ENCODE measurements at regions not wholly inside any gene's neighbourhood (a gene's known extent, or its start where the extent isn't known, plus 50 kb on each side); places are given as distances from the start of the nearest gene placed in this dataset.

DNA sequence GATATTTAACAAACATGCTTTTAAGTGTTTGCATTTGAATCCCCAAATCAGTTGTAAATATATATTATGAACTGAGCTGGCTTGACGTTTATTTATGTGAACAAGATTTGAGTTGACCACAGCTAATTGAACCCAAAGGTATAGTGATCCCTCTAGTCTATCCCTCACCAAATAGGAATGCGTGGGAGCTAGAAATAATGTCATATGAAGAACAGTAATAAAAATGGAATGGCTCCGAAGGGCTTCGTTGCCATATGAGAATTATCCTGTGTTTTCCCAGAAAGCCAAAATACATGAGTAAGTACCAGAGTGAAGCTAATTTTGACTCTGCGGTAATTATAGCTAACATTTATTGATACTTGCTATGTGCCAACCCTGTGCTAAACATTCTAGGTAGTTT, 142.7 kb downstream of the ADCYAP1 start (continued):
- TF ChIP-seq, protein P1, sequence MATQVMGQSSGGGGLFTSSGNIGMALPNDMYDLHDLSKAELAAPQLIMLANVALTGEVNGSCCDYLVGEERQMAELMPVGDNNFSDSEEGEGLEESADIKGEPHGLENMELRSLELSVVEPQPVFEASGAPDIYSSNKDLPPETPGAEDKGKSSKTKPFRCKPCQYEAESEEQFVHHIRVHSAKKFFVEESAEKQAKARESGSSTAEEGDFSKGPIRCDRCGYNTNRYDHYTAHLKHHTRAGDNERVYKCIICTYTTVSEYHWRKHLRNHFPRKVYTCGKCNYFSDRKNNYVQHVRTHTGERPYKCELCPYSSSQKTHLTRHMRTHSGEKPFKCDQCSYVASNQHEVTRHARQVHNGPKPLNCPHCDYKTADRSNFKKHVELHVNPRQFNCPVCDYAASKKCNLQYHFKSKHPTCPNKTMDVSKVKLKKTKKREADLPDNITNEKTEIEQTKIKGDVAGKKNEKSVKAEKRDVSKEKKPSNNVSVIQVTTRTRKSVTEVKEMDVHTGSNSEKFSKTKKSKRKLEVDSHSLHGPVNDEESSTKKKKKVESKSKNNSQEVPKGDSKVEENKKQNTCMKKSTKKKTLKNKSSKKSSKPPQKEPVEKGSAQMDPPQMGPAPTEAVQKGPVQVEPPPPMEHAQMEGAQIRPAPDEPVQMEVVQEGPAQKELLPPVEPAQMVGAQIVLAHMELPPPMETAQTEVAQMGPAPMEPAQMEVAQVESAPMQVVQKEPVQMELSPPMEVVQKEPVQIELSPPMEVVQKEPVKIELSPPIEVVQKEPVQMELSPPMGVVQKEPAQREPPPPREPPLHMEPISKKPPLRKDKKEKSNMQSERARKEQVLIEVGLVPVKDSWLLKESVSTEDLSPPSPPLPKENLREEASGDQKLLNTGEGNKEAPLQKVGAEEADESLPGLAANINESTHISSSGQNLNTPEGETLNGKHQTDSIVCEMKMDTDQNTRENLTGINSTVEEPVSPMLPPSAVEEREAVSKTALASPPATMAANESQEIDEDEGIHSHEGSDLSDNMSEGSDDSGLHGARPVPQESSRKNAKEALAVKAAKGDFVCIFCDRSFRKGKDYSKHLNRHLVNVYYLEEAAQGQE (IDR thresholded peaks at IDR 0.05; ENCODE audit: low read depth) = no peak

DNA sequence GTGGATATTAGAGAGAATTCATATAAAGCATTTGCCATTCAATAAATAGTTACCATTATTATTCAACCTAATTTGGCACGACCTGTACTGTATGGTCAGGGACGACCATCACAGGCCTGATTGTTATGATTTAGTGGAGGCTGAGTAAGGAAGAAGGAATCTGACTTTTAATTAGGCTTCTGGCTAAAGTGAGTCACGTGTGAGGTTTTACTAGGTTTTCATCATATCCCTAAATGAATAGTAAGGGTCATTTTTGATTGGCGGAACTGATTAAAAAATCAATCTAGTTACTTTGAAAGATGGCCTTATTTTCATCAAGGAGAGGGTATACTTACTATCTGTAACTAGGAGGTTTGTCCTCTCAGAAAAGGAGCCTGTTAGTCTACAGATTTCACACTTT, 143.4 kb downstream of the ADCYAP1 start:
- ChIA-PET CTCF (no interaction called here), RAD21 (ENCODE audit: low non-redundant PET in 1 of 2, low total read pairs in 2 of 2, uncharacterized antibody in 2 of 2, unreplicated experiment in 2 of 2) (no interaction called here), POLR2A (no interaction called here)
- Histone ChIP-seq H3K36me3 (ENCODE audit: control insufficient read depth in 1 of 2, insufficient read depth in 2 of 2, low read length in 2 of 2) (no peaks in the 10 kb centered on the region), H3K27ac (ENCODE audit: low read depth, low read length) (no peak overlapping the region), H3K4me2 (ENCODE audit: low read length) (no peak overlapping the region), H3K9me2 (ENCODE audit: insufficient read depth) (no peaks in the 10 kb centered on the region), H3K79me2 (ENCODE audit: insufficient read depth, low read length) (no peaks in the 10 kb centered on the region), H4K20me1 (ENCODE audit: insufficient read depth) (no peaks in the 10 kb centered on the region), H3K4me1 (ENCODE audit: control insufficient read depth in 1 of 2, insufficient read depth in 2 of 2, low read length in 2 of 2) (0 out of 4 replicates have a peak, but pooled peaks cover 0 to 3% of the 10 kb centered on the region in 2 experiments), H3K9me3 (ENCODE audit: control insufficient read depth in 1 of 2, insufficient read depth in 1 of 2, low read depth in 1 of 2, low read length in 2 of 2) (no peaks in the 10 kb centered on the region), H3K4me3 (replicated peaks in 1 of 2; ENCODE audit: low read depth in 1 of 2, low read length in 2 of 2) (no peak overlapping the region), H2AFZ (ENCODE audit: low read depth, low read length, poor library complexity, severe bottlenecking) (no peak overlapping the region), H3K27me3 (ENCODE audit: insufficient read depth, low read length) (no peaks in the 10 kb centered on the region), H3K9ac (ENCODE audit: low read length) (no peak overlapping the region)
- DNase-seq (ENCODE audit: low read depth, low spot score) = no peak
- TF ChIP-seq, protein P2, sequence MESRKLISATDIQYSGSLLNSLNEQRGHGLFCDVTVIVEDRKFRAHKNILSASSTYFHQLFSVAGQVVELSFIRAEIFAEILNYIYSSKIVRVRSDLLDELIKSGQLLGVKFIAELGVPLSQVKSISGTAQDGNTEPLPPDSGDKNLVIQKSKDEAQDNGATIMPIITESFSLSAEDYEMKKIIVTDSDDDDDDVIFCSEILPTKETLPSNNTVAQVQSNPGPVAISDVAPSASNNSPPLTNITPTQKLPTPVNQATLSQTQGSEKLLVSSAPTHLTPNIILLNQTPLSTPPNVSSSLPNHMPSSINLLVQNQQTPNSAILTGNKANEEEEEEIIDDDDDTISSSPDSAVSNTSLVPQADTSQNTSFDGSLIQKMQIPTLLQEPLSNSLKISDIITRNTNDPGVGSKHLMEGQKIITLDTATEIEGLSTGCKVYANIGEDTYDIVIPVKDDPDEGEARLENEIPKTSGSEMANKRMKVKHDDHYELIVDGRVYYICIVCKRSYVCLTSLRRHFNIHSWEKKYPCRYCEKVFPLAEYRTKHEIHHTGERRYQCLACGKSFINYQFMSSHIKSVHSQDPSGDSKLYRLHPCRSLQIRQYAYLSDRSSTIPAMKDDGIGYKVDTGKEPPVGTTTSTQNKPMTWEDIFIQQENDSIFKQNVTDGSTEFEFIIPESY (IDR thresholded peaks at IDR 0.05; ENCODE audit: extremely low read depth, insufficient replicate concordance, low read length) = no peak
- TF ChIP-seq JUND (IDR thresholded peaks at IDR 0.05) = peak; percentile 21; the same call in 1 of the 2 replicates
- intact Hi-C loops (cut with micrococcal nuclease) = loop anchor here (2.0 kb wide), 1 partner anchor 19 kb away; no protein-coding TSS in a partner anchor
- no peak for ATAC-seq
- no TSS peak for BruUV-seq (replicated peaks)
